PC-3 (cell line): ENCODE measurements at regions not wholly inside any gene's neighbourhood (a gene's known extent, or its start where the extent isn't known, plus 50 kb on each side); places are given as distances from the start of the nearest gene placed in this dataset.
A peak's percentile ranks its signal among the peaks of the same experiment; 100 is the strongest.

Experiments used
- ATAC-seq: fragments of 200-7000 bp; cut with Tn5 transposase; 2 replicates; pipeline ENCODE4 v1.9.1; 2020; ENCODE audit warnings: mild to moderate bottlenecking, moderate library complexity
- BruUV-seq: library from RNA; stranded (reverse); fragments of 400-500 nt; replicated peaks from 2 replicates; lab custom pipeline; 2021; lab: Mats Ljungman, UMichigan
- CTCF ChIA-PET: fragments of 300-600 bp; sonication (Branson Sonifier 250); formaldehyde crosslinking; loops from one replicate; lab custom pipeline; 2022; ENCODE audit warnings: antibody characterized with exemption; lab: Charles Lee
- POLR2A ChIA-PET: fragments of 300-600 bp; sonication (Branson Sonifier 250); formaldehyde crosslinking; loops from one replicate; lab custom pipeline; 2022; ENCODE audit warnings: antibody characterized with exemption; ENCODE audit not compliant: unreplicated experiment; lab: Charles Lee
- DNase-seq: peaks from one replicate; pipeline ENCODE4 v3.0.0-alpha.2; 2015
- H2AFZ ChIP-seq: fragments of 300-600 bp; sonication (generic); 2 replicates; pipeline ENCODE4 v1.6.0; 2016; ENCODE audit warnings: antibody characterized with exemption, low read length
- H3F3A ChIP-seq: fragments of 300-600 bp; sonication (generic); one replicate; pipeline ENCODE4 v1.6.0; 2017; ENCODE audit warnings: antibody characterized with exemption, low read length, control low read depth, mild to moderate bottlenecking; ENCODE audit not compliant: unreplicated experiment
- H3K27ac ChIP-seq: fragments of 300-600 bp; sonication (generic); 2 replicates; pipeline ENCODE4 v1.5.1; 2016; ENCODE audit warnings: mild to moderate bottlenecking, low read length
- H3K27me3 ChIP-seq: fragments of 300-600 bp; sonication (generic); 2 replicates; pipeline ENCODE4 v1.6.1; 2016; ENCODE audit warnings: low read length, mixed read lengths
- H3K36me3 ChIP-seq: fragments of 300-600 bp; sonication (generic); 2 replicates; pipeline ENCODE4 v1.6.1; 2016; ENCODE audit warnings: low read depth, mixed run types, low read length, mixed read lengths
- H3K4me1 ChIP-seq: fragments of 300-600 bp; sonication (generic); 2 replicates; pipeline ENCODE4 v1.5.1; 2016; ENCODE audit warnings: low read length; ENCODE audit not compliant: insufficient read depth
- H3K4me2 ChIP-seq: fragments of 300-600 bp; sonication (generic); 2 replicates; pipeline ENCODE4 v1.6.0; 2016; ENCODE audit warnings: low read length
- H3K4me3 ChIP-seq: fragments of 300-600 bp; sonication (generic); 2 replicates; pipeline ENCODE4 v1.5.1; 2016; ENCODE audit warnings: mild to moderate bottlenecking, low read length, mixed read lengths
- H3K79me2 ChIP-seq: fragments of 300-600 bp; sonication (generic); 2 replicates; pipeline ENCODE4 v1.6.1; 2017; ENCODE audit warnings: low read length, mixed read lengths
- H3K9ac ChIP-seq: fragments of 300-600 bp; sonication (generic); 2 replicates; pipeline ENCODE4 v1.6.0; 2016; ENCODE audit warnings: mild to moderate bottlenecking, low read length
- H3K9me2 ChIP-seq: fragments of 300-600 bp; sonication (generic); replicated peaks from 2 replicates; pipeline ENCODE4 v1.6.1; 2016; ENCODE audit warnings: mixed run types, low read length, mixed read lengths
- H3K9me3 ChIP-seq: fragments of 300-600 bp; sonication (generic); 2 replicates; pipeline ENCODE4 v1.6.1; 2016; ENCODE audit warnings: low read length, mixed read lengths
- H4K20me1 ChIP-seq: fragments of 300-600 bp; sonication (generic); 2 replicates; pipeline ENCODE4 v1.6.1; 2016; ENCODE audit warnings: low read length, mixed read lengths
- EZH2 ChIP-seq: fragments of 300-600 bp; sonication (generic); IDR thresholded peaks from one replicate; pipeline ENCODE4 v1.6.1; 2017; ENCODE audit warnings: antibody characterized with exemption, mild to moderate bottlenecking, low read length; ENCODE audit not compliant: unreplicated experiment
- EZH2phosphoT487 ChIP-seq: fragments of 300-600 bp; sonication (generic); IDR thresholded peaks from 2 replicates; pipeline ENCODE4 v1.6.1; 2018; ENCODE audit warnings: mild to moderate bottlenecking, antibody characterized with exemption, low read length, borderline replicate concordance
- intact Hi-C: fragments of 100-400 bp; cut with micrococcal nuclease; formaldehyde crosslinking; loops from 2 replicates; pipeline ENCODE4 v1.9.0; 2023
- TF ChIP-seq, protein P1 (sequence below): fragments of 300-600 bp; sonication (generic); conservative IDR thresholded peaks from 2 replicates; pipeline ENCODE4 v1.5.1; 2017; ENCODE audit warnings: antibody characterized with exemption, low read depth, mild to moderate bottlenecking, low read length

DNA sequence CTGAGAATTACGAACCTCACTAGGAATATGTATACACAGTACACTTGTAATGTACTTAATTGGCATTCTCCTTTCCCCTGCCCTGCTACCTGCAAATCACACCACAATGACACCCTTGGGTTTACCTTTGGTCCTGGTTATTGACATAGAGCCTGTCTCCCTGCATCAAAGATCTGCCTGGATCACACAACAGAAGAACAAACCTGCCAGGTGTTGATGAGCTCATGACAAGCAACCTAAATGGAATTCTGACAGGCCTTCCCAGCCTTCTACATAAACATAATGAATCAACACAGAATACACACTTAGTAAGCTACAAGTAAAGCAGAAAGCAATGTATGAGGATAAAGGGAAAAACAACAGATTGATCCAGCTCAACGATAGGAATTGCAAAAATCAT is 95.6 kb downstream of the HDGFL1 start:
- Histone ChIP-seq H3K36me3 (no peaks in the 10 kb centered on the region), H3K4me3 (no peak overlapping the region), H2AFZ (no peak overlapping the region), H3K9ac (no peak overlapping the region), H4K20me1 (no peaks in the 10 kb centered on the region), H3K27me3 (no peaks in the 10 kb centered on the region), H3K27ac (no peak overlapping the region), H3K9me2 (no peaks in the 10 kb centered on the region), H3F3A (no peaks in the 10 kb centered on the region), H3K4me1 (peaks cover 10% of the 10 kb centered on the region), H3K79me2 (no peaks in the 10 kb centered on the region), H3K9me3 (no peaks in the 10 kb centered on the region), H3K4me2 (no peak overlapping the region)
- DNase-seq: peak; percentile 41
- ChIA-PET CTCF (no interaction called here), POLR2A (interaction anchor here (0.6 kb wide), 1 partner anchor 1439 kb away, joined by 4 read pairs; no protein-coding TSS in a partner anchor)
- no TSS peak for BruUV-seq
- intact Hi-C loops: no loop called here
- TF ChIP-seq, protein P1, sequence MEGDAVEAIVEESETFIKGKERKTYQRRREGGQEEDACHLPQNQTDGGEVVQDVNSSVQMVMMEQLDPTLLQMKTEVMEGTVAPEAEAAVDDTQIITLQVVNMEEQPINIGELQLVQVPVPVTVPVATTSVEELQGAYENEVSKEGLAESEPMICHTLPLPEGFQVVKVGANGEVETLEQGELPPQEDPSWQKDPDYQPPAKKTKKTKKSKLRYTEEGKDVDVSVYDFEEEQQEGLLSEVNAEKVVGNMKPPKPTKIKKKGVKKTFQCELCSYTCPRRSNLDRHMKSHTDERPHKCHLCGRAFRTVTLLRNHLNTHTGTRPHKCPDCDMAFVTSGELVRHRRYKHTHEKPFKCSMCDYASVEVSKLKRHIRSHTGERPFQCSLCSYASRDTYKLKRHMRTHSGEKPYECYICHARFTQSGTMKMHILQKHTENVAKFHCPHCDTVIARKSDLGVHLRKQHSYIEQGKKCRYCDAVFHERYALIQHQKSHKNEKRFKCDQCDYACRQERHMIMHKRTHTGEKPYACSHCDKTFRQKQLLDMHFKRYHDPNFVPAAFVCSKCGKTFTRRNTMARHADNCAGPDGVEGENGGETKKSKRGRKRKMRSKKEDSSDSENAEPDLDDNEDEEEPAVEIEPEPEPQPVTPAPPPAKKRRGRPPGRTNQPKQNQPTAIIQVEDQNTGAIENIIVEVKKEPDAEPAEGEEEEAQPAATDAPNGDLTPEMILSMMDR: no peak
- TF ChIP-seq EZH2phosphoT487: no peak
- TF ChIP-seq EZH2: no peak
- ATAC-seq: peak; percentile 49; the same call in 1 of the 2 replicates

GRCh38 chr6:22666021-22666420 is 96.7 kb downstream of the HDGFL1 start:
- H3F3A ChIP-seq: no peaks in the 10 kb centered on the region
- H2AFZ ChIP-seq: no peak overlapping the region
- no peaks in the 10 kb centered on the region for H3K9me2 ChIP-seq
- ATAC-seq: no peak
- no peak overlapping the region for H3K4me3 ChIP-seq
- no peaks in the 10 kb centered on the region for H3K27me3 ChIP-seq
- no peak overlapping the region for H3K9ac ChIP-seq
- ChIA-PET CTCF (no interaction called here), POLR2A (no interaction called here)
- no peak for TF ChIP-seq EZH2
- TF ChIP-seq, protein P1: no peak
- no peak for TF ChIP-seq EZH2phosphoT487
- BruUV-seq: no TSS peak
- no peak overlapping the region for H3K27ac ChIP-seq
- H4K20me1 ChIP-seq: no peaks in the 10 kb centered on the region
- no peak overlapping the region for H3K4me2 ChIP-seq
- no peaks in the 10 kb centered on the region for H3K36me3 ChIP-seq
- intact Hi-C loops: no loop called here
- no peaks in the 10 kb centered on the region for H3K9me3 ChIP-seq
- no peak for DNase-seq
- no peaks in the 10 kb centered on the region for H3K79me2 ChIP-seq
- H3K4me1 ChIP-seq: peaks cover 10% of the 10 kb centered on the region

- POLR2A ChIA-PET: no interaction called here
- CTCF ChIA-PET: no interaction called here
Observed at GRCh38 chr6:22666586-22666985, 97.2 kb downstream of the HDGFL1 start.

More at GRCh38 chr6:22666586-22666985, 97.2 kb downstream of the HDGFL1 start:
- H3K4me3 ChIP-seq: no peak overlapping the region
- DNase-seq (no peak), ATAC-seq (no peak)
- no peak for TF ChIP-seq EZH2
- no peak for TF ChIP-seq EZH2phosphoT487
- TF ChIP-seq, protein P1: no peak
- H3K79me2 ChIP-seq: no peaks in the 10 kb centered on the region
- no peak overlapping the region for H3K27ac ChIP-seq
- H3K36me3 ChIP-seq: no peaks in the 10 kb centered on the region
- BruUV-seq: no TSS peak
- H2AFZ ChIP-seq: no peak overlapping the region
- H3K4me1 ChIP-seq: peaks cover 10% of the 10 kb centered on the region
- intact Hi-C loops: no loop called here
- no peak overlapping the region for H3K9ac ChIP-seq
- no peaks in the 10 kb centered on the region for H3K27me3 ChIP-seq
- no peaks in the 10 kb centered on the region for H3K9me2 ChIP-seq
- no peaks in the 10 kb centered on the region for H3K9me3 ChIP-seq
- H3K4me2 ChIP-seq: no peak overlapping the region
- no peaks in the 10 kb centered on the region for H3F3A ChIP-seq
- no peaks in the 10 kb centered on the region for H4K20me1 ChIP-seq
